NCI-H2227 treated with DMSO at 0.1 percent for 48 hours (cell line): ENCODE measurements at regions not wholly inside any gene's neighbourhood (a gene's known extent, or its start where the extent isn't known, plus 50 kb on each side); places are given as distances from the start of the nearest gene placed in this dataset.
"Not testable (repeated sequence)": the region's sequence is repeated elsewhere in the genome, so short reads cannot be mapped to it uniquely, and the experiment has no call there.

Source experiments
- DNase-seq: peaks from one replicate; lab custom pipeline; 2025; lab: John Stamatoyannopoulos, UW

DNA sequence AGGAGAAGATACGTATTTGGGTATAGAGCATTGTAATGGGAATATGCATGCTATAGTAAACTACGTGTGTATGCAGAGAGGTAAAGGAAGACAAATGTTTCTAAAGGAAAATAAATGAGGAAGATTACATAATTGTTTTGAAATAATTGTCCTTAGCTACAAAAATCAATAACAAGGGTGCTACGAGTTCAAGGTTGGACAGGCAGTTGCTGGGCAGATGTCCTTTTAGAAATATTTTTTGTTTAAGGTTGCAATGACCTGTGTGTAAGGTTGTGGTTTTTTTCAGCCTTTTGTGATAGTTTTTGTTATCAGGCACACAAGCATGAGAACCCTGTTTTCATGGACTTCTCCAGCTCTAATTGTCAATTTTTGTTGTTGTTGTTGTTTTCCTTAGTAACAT lies 1304.1 kb upstream of the CHAC2 start:
- no peak for DNase-seq

DNA sequence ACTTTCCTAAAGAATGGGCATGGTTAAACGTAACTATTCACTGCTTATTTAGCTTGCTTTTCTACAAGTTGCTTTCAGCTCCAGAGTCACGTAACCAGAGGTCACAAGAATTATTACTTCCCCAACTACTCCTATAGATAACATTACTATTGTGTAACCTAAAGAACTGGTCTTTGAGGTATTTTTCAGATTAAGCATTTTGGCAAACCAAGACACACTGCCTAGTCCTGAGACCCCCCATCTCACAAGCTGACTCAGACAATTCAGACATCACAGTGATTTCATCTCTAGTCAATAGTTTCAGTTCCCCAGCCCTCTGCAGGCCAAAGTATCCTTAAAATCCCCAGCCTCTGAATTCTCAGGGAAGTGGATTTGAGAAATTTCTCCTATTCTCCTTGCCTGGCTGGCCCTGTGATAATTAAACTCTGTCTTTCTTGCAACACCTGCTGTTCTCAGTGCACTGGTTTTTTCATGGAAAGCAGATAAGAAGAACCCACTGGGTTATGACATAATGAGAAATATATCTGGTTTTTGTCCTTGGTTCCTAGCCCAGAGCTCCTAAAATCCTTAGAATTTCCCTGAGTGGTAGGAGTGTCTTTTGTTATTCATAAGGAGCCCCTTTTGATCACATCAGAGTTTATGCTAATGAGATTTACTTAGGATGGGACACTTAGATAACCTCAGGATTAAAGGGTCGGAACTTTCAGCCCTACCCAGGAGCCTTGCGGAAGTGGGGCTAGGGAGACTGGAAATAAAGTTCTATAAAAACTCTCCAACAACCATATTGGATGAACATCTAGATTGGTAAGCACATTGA lies 1310.8 kb upstream of the CHAC2 start:
- no peak for DNase-seq

DNA sequence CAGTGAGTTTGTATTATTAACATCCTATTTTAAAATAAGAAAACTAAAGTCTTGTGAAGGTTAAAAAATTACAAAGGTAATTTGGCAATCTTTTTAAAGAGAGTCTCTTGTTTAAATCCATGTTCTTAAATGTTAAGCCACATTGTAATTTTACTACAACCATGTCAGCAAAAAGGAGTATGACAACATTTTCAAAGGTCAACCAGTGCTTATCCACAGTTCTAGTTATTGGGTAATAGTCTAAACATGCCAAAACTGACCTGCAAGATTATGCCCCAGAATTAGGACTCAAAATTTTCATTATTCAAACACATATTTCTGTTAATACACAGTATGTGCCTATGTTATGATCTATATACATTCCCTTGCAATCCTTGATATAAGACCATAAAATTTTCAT lies 1312.6 kb upstream of the CHAC2 start:
- DNase-seq, result no peak

DNA sequence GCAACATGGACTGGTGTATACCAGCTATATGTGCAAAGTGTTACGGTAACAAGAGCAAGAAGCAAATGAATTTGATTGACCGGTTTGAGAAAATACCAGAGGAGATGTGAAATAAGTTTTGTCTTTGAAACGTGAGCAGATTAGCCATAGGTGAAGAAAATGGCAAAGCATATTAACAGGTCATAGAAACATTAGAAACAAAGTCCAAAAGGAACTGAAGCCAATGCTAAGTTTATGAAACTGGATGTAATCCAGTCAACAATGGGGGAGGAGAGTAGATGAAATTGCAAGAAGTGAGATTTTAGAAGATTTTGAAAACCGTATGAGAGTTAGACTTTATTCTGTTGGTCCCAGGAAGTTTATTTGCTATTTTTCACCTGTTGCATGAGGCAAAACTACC lies 1315.4 kb upstream of the CHAC2 start:
- DNase-seq, result no peak

DNA sequence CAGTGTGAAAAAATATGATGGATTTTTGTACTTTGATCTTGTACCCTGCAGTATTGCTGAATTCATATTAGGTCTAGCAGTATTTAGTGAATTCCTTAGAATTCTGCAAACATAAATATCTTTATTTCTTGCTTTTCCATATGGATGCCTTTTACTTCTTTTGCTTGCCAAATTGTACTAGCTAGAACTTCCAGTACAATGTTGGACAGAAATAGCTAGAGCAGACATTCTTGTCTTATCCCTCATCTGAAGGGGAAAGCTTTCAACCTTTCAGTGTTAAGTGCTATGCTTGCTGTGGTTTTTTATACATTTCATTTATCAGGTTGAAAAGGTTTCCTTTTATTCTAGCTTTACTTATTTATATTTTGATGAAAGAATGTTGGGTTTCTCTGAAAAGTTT lies 1321.9 kb upstream of the CHAC2 start:
- DNase-seq, result no peak

DNA sequence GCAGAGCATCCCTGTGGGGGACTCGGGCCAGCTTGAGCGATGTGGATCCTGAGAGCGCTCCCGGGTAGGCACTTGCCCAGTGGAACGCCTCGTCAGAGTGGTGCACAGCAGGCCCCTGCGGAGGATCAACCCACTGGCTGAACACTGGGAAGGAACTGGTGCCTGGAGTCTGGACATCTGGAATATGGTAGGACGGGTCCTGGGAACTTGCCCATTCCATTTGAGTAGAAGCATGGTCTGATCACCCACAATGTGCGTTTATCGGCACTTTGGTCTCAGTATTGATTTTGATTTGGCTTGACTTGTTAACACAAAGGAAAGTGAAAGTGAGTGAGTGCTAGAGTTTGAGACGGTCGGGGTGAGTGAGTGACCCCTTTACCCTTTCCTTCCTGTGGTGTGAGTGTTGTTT lies 1336.2 kb upstream of the CHAC2 start:
- DNase-seq, result no peak

DNA sequence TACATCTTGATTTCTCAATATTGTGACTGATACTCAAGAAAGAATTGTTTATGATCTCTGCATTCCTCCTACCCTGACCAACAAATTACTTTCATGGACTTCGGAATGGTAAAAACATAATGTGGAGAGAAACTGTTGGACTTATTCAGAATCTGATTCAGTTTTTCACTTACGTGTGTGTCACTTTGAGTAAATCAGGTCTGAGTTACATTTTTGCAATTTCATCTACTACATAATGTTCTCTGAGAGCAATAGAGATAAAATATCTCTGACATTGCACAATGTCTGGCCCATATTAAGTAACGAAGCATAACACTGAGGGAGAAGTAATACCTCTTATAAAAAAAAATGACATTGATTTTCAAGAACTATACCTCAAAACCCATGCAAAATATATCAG lies 1337.9 kb upstream of the CHAC2 start:
- no peak for DNase-seq

DNA sequence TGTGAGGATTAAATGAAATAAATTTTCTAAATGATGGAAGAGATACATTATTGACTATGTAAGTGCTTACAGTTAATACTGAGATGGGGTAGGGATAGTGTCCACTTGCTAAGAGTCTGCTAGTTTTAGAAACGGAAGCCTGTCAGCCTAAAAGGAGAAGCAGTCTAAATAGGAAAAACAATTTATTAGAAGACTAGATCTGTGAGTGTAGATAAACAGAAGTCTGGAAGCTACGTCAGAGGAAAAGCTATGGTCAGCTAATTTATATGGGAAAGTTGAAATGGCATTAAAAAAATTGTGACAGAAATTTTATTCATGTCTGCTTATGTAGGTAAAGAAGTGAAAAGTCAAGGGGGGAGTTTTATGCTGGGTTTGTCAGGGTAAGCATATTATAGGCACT lies 1338.4 kb upstream of the CHAC2 start:
- DNase-seq, result no peak

DNA sequence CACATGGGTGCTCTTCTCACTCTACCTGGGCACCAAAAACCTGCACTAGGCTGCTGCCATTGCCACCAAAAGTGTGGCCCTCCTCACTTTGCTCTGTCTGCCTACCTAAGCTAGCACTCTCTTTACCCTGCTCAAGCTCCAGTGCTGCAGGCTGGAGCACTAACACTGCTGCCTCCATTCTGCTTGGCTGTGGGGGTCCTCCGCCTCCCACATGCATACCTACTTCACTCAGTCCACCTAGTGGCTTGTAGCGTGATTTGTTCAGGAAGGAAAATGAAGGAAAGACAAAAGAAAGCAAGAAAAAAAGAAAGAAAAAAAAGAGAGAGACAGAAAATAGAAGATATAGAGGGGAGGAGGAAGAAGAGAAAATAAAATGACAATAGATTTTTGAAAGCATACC lies 1339.4 kb upstream of the CHAC2 start:
- no peak for DNase-seq

DNA sequence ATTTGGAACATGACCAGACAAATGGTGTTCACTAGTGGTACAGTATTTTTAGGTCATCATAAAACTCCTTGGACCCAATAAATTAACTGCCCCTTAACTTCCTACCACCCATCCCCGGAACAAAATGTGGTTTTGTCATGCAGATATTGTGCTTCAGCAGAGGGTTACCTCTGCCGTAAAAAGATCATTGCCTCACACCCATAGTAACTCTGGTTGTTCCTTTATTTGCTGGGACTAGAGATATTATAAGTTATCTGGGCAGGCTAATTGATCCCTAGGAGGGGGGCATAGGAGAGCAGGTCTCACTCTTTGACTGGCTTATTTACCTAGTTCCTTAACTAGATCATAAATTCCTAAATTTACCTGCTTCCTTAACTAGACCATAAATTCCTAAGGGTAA lies 1343.9 kb upstream of the CHAC2 start:
- DNase-seq, result no peak

DNA sequence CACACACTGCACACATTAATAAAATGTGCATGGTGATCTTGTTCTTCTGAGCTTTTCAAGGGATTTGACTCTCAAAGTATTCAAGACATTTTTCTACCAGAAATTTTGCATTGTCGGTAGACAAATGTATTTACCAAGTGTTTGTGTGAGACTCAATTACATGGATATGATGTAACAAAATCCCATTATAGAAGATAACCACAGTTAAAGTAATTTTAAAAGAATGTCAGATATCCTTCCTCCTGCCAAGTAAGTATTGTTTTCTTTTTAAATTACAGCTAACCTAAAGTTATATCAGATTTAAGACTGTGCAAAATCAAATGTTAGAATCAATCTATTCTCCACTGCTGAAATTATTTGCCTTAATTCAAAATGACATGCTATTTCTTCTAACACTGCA lies 1344.5 kb upstream of the CHAC2 start:
- no peak for DNase-seq

DNA sequence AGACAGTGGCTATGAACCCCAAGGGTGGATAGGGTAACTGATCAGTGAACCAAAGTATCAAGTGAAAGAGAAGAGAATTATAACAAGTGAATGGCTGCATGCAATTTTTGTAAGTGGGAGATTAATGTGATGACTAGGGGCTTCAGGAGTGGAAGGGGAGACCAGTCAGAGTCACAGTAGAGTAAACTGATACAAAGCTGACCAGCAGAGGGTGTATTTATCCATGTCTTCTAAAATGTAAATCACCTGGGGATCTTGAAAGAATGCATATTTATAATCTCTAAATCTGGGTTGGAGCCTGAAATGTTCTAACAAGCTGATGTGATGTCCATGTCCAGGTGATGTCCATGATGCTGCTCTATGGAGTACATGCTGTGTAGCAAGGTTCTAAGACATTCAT lies 1351.3 kb upstream of the CHAC2 start:
- DNase-seq, result no peak

DNA sequence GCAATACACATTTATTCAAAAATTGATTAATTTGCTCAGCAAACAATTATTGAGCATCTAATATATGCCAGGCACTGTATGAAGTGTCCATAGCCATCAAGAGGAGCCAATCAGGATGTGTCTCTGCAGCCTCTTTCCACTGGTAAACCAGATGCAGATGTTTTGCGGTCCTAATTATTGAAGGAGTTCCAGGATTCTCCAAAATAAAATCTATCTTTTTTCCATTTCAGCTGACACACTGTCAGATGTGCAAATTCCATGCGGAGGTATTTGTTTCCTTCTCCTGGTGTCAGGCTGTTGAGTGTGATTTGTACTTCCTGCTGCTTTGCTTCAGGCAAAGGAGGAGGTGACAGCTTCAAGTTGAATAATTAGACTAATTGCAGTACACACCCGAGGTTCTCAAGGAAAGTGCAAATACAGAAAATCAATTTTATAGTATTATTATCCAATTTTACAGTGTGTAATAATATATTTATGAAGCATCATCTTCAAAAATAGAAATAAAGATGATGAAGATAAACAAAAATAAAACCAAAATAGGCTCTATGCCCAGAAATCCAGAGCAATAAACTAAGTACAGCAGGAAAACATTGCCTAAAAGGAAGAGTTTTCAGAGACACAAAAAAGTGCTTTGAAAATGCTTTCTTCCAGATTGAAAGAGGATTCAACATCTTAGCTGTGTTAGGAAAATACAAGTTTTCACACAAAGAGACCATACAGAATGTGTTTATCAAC lies 1352.9 kb upstream of the CHAC2 start:
- no peak for DNase-seq

DNA sequence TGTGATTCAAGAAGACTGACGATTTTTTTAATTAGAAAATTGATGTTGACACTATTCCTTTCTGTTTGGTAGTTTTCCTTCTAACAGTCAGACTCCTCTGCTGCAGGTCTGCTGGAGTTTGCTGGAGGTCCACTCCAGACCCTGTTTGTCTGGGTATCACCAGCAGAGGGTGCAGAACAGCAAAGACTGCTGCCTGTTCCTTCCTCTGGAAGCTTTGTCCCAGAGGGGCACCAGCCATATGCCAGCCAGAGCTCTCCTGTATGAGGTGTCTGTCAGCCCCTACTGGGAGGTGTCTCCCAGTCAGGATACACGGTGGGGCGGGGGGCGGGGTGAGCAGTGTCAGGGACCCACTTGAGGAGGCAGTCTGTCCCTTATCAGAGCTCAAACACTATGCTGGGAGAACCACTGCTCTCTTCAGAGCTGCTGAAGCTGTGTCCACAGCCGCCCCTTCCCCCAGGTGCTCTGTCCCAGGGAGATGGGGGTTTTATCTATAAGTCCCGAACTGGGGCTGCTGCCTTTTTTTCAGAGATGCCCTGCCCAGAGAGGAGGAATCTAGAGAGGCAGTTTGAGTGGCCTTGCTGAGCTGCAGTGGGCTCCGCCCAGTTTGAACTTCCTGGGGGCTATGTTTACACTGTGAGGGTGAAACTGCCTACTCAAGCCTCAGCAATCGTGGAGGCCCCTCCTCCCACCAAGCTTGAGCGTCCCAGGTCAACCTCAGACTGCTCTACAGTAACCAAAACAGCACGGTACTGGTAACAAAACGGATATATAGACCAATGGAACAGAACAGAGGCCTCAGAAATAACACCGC lies 1358.1 kb upstream of the CHAC2 start:
- DNase-seq, result not testable (repeated sequence)

DNA sequence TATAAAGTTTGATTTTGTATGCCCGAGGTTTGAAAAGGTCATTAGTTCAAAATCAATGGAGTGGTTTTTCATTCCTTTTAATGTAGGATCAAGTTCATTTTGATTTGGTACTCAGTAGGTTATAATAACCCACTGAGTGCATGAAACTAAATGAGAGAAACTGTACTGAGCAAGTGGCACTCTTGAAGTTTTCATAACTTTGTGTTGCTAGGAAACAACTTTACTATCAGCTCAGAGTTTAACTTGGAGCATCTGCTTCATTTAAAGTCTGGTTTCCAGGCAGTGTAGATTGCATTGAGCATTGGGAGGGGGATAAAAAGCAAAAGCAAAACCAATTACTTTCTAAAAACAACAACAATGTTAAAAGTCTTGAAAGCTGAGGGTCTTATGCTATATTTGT lies 1361.6 kb upstream of the CHAC2 start:
- DNase-seq, result no peak

DNA sequence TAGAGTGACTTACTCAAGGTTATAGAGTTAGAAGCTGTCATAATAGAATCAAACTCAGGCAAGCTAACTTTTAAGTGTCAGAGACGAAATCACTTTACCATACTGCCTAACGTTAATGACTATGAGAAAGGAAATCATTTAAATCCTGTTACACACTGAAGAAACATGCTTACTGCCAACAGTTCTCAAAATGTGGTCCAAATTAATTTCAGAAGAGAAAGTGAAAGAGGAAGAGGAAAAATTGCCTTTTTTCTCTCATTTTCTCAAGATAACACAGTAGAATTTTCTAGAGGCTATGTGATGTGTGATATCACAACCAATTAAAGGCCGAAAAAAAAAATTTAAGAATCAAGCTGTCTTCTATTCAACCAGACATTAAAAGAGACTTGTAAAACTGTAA lies 1362.7 kb upstream of the CHAC2 start:
- DNase-seq, result no peak

DNA sequence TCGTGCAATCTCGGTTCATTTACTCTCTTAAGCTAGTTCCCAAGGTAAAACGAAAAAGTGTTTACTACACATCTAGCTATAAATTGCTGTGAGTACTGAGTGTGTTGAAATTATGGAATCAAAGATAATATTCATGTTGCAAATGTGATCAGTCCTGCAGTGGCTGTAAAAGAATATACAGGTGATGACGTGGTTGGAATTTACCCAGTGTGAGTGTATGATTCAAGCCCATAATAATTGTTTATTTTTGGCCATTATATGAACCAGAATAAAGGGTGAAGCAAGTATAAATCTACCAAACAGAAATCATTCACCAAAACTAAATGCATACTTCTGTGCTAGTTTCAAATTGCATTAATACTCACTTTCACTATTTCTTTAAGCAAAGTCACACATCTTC lies 1363.6 kb upstream of the CHAC2 start:
- no peak for DNase-seq

DNA sequence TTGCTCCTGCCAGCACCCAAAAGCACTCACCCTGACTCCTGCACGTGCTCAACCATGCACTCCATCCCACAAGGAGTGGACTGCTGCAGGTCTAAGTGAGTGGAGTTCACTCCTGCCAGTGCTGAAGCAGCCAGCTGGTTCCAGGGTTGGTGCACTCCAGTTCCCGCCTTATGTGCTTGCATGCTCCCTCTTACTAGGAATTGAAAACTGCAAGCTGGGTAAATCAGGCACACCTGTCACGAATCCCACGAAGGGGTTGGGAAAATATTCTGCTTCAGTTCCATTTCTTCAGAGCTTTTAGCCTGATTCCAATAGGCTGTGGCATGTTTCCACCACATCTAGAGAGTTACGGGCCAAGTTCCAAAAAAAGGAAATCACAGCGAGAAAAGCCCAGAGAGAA lies 1365.5 kb upstream of the CHAC2 start:
- DNase-seq, result no peak

DNA sequence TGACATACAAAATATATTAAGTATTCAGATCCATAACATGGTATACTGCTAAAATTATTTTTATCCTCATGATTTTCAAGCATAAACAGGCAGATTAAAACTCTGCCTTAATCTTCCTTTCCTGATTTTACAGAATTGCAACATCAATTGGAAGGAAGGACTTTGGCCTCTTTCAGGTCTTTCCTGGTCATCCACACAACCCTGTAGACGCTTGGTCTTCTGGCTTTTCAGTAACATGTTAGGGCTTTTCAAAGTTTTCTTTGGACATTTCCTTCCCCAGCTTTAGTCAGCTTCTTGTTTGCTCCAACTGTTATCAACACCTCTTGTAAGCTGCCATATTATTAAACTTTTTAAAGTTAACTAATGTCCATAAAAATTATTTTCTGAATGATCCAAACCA lies 1364.9 kb upstream of the NRXN1 start:
- DNase-seq, result no peak

DNA sequence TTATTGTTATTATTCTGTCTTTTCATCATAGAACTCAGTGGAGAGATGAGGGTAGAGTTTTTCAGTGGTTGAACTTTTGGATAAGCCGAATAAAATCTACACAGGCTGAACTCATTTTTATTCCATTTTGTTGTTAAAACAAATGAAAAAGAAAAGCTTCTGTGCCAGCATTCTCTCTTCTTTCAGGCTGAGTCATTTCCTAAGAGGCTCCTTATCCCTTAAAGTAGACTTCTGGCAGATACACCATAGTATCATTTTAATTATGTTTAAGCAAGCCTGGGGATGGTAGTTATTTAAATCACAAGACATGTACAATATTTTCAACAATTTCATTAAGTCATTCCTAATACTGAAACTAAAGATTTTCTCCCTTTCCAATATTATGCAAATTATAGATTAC lies 1364.0 kb upstream of the NRXN1 start:
- DNase-seq, result no peak

DNA sequence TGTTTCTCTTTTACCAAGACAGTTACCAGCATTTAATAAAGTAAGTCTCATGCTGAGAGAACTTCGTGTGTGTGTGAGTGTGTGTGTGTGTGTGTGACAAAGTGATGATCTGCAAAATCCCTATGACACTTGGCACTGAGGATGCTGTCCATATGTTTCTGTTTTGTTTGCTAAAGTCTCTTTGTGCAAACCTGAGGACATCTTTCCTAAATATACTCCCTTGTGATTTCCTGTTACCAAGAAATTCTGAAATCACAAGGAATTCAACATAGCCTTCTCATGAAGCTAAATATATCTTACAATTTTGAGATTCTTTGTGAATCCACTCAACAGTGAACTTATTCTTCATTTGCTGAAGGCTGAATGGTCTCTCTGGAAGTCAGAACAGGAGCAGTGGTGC lies 1359.7 kb upstream of the NRXN1 start:
- DNase-seq, result no peak

DNA sequence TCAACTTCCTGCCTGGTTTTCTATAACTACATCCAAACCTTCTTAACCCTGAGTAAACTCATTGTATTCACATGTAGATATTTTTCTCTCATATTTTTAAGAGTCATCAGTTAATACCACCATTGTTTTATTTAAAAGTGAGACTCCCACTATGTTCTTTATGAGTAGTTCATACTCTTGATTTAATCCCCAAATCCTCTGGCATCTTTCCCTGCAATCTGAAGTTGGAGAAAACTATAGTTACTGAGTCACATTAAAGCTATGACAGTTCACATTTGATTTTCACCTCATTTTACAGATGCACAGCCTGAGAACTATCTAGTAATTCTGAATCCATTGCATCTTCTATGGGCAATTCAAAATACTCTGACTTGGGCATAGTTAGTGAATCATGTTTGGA lies 1358.7 kb upstream of the NRXN1 start:
- DNase-seq, result no peak
